DND-41 (cell line): ENCODE measurements at regions not wholly inside any gene's neighbourhood (a gene's known extent, or its start where the extent isn't known, plus 50 kb on each side); places are given as distances from the start of the nearest gene placed in this dataset.

Experiments
- ATAC-seq: fragments of 200-7000 bp; cut with Tn5 transposase; 3 replicates; pipeline ENCODE4 v1.9.1; 2021; ENCODE audit warnings: low read depth; ENCODE audit not compliant: insufficient read depth
- DNase-seq: peaks from one replicate; pipeline ENCODE4 v3.0.0-alpha.2; 2020
- H2AFZ ChIP-seq: 2 replicates; pipeline ENCODE4 v1.6.0; 2012; ENCODE audit warnings: low read depth, low read length
- H3K27ac ChIP-seq: 2 replicates; pipeline ENCODE4 v1.5.1; 2012; ENCODE audit warnings: low read length, inconsistent platforms
- H3K27me3 ChIP-seq: fragments of 200-600 bp; sonication (generic); 2 replicates; pipeline ENCODE4 v1.6.0; 2012; ENCODE audit warnings: low read length, mild to moderate bottlenecking, inconsistent platforms; ENCODE audit not compliant: insufficient read depth, poor library complexity
- H3K36me3 ChIP-seq: 2 replicates; pipeline ENCODE4 v1.5.1; 2012; ENCODE audit warnings: low read length, inconsistent platforms; ENCODE audit not compliant: insufficient read depth
- H3K4me1 ChIP-seq: 2 replicates; pipeline ENCODE4 v1.5.1; 2012; ENCODE audit warnings: mild to moderate bottlenecking, low read length; ENCODE audit not compliant: insufficient read depth
- H3K4me2 ChIP-seq: 2 replicates; pipeline ENCODE4 v1.6.0; 2012; ENCODE audit warnings: mild to moderate bottlenecking, moderate library complexity, low read length, inconsistent platforms; ENCODE audit not compliant: insufficient read depth
- H3K4me3 ChIP-seq, 2 experiments: fragments of 200-600 bp in 1 of 2; shearing (Covaris generic) in 1 of 2; 2 replicates each; pipeline ENCODE4 v1.5.1; 2012 to 2016; ENCODE audit warnings: inconsistent platforms in 2 of 2, low read length in 2 of 2, mild to moderate bottlenecking in 2 of 2, low read depth in 1 of 2, moderate library complexity in 1 of 2
- H3K79me2 ChIP-seq: 2 replicates; pipeline ENCODE4 v1.6.0; 2012; ENCODE audit warnings: low read length, inconsistent platforms; ENCODE audit not compliant: insufficient read depth
- H3K9ac ChIP-seq: 2 replicates; pipeline ENCODE4 v1.6.0; 2012; ENCODE audit warnings: low read depth, mild to moderate bottlenecking, inconsistent platforms, low read length, moderate library complexity
- H3K9me3 ChIP-seq: 2 replicates; pipeline ENCODE4 v1.5.1; 2012; ENCODE audit warnings: low read length, moderate library complexity, mild to moderate bottlenecking, inconsistent platforms; ENCODE audit not compliant: insufficient read depth, severe bottlenecking
- H4K20me1 ChIP-seq: 2 replicates; pipeline ENCODE4 v1.6.0; 2012; ENCODE audit warnings: low read length; ENCODE audit not compliant: insufficient read depth
- EZH2 ChIP-seq: IDR thresholded peaks from 3 replicates; pipeline ENCODE4 v1.6.1; 2012; ENCODE audit warnings: borderline replicate concordance, low read depth, mild to moderate bottlenecking, moderate library complexity, low read length, inconsistent platforms; ENCODE audit not compliant: severe bottlenecking
- TF ChIP-seq, protein P1 (sequence below): IDR thresholded peaks from 2 replicates; pipeline ENCODE4 v1.5.1; 2012; ENCODE audit warnings: borderline replicate concordance, low read length, moderate library complexity, mild to moderate bottlenecking; ENCODE audit not compliant: poor library complexity, severe bottlenecking; ENCODE audit errors: extremely low read depth

DNA sequence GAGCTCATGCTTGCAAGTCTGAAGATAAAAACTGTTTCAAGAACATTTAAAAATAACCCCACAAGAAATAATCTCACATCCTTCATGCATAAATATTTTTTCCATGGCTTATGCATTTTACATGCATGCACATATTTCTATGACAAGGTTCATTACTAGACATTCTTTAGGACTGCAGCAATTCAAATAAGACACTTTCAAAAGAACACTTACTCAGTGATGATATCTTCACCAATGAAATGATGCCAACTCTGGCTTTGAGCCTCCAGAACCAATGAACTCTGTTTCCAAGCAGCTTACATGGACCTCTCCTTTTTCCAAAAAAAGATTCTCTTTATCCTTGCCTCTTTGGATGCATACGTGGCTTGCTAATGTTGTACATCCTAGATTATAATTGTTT is 279.9 kb downstream of the ADAM29 start:
- TF ChIP-seq EZH2 = no peak
- TF ChIP-seq, protein P1, sequence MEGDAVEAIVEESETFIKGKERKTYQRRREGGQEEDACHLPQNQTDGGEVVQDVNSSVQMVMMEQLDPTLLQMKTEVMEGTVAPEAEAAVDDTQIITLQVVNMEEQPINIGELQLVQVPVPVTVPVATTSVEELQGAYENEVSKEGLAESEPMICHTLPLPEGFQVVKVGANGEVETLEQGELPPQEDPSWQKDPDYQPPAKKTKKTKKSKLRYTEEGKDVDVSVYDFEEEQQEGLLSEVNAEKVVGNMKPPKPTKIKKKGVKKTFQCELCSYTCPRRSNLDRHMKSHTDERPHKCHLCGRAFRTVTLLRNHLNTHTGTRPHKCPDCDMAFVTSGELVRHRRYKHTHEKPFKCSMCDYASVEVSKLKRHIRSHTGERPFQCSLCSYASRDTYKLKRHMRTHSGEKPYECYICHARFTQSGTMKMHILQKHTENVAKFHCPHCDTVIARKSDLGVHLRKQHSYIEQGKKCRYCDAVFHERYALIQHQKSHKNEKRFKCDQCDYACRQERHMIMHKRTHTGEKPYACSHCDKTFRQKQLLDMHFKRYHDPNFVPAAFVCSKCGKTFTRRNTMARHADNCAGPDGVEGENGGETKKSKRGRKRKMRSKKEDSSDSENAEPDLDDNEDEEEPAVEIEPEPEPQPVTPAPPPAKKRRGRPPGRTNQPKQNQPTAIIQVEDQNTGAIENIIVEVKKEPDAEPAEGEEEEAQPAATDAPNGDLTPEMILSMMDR = no peak
- ATAC-seq = no peak

DNA sequence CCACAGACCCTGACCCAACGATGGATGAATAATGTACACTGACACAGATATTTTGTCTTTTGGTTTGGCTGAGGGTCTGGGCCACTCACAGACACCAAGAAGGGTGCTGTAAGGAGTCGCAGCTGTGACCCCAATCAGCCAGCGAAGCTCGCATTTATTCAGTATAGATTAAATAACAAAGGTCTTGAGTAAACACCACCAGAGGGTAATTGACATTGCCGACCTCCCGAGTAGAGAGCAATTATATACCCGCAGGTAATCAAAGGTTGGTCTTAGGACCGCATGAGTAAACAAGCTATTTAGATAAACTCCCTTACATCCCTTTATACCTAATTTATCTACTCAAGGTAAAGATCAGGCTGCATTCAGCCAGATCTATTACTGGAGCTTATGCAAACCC is 297.1 kb downstream of the ADAM29 start:
- Histone ChIP-seq H2AFZ (no peak overlapping the region), H3K9ac (no peak overlapping the region), H3K4me1 (no peaks in the 10 kb centered on the region), H3K27ac (no peak overlapping the region), H3K36me3 (no peaks in the 10 kb centered on the region), H3K4me3 (no peak overlapping the region), H3K27me3 (no peaks in the 10 kb centered on the region), H3K79me2 (no peaks in the 10 kb centered on the region), H4K20me1 (no peaks in the 10 kb centered on the region), H3K4me2 (no peak overlapping the region), H3K9me3 (peaks cover 25% of the 10 kb centered on the region)
- no peak for DNase-seq
- ATAC-seq = no peak
- TF ChIP-seq EZH2 = no peak
- TF ChIP-seq, protein P1 = no peak

More for the DNA sequence above, 279.9 kb downstream of the ADAM29 start:
- no peak overlapping the region for H3K27ac ChIP-seq
- H3K4me1 ChIP-seq = no peaks in the 10 kb centered on the region
- no peak for DNase-seq
- H3K9me3 ChIP-seq = no peaks in the 10 kb centered on the region
- H3K79me2 ChIP-seq = no peaks in the 10 kb centered on the region
- no peaks in the 10 kb centered on the region for H4K20me1 ChIP-seq
- H3K9ac ChIP-seq = no peak overlapping the region
- no peak overlapping the region for H3K4me3 ChIP-seq
- H3K27me3 ChIP-seq = no peaks in the 10 kb centered on the region
- no peak overlapping the region for H3K4me2 ChIP-seq
- no peaks in the 10 kb centered on the region for H3K36me3 ChIP-seq
- H2AFZ ChIP-seq = no peak overlapping the region

DNA sequence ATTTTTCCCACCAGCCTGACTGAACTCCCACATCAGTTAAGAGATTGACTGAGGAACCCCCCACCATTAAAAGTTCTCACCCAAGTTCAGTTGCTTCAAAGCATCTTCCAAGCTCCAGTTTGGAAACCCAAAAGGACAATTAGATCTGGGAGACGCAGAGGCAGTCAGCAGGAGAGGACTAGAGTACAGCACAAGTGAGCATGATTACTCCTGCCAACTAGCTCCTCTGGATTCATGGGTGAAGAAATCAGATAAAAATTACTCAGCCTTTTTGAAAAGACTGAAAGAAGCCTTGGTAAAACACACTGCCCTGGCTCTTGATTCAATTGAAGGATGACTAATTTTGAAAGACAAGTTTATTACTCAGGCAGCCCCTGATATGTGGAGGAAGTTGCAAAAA is 297.5 kb downstream of the ADAM29 start:
- no peaks in the 10 kb centered on the region for H4K20me1 ChIP-seq
- H3K4me3 ChIP-seq = no peak overlapping the region
- ATAC-seq = no peak
- H3K4me2 ChIP-seq = no peak overlapping the region
- peaks cover 25% of the 10 kb centered on the region for H3K9me3 ChIP-seq
- no peaks in the 10 kb centered on the region for H3K27me3 ChIP-seq
- no peak for DNase-seq
- no peak for TF ChIP-seq EZH2
- TF ChIP-seq, protein P1 = no peak
- H3K9ac ChIP-seq = no peak overlapping the region
- H3K4me1 ChIP-seq = no peaks in the 10 kb centered on the region
- H2AFZ ChIP-seq = no peak overlapping the region
- no peaks in the 10 kb centered on the region for H3K79me2 ChIP-seq
- no peak overlapping the region for H3K27ac ChIP-seq
- no peaks in the 10 kb centered on the region for H3K36me3 ChIP-seq

DNA sequence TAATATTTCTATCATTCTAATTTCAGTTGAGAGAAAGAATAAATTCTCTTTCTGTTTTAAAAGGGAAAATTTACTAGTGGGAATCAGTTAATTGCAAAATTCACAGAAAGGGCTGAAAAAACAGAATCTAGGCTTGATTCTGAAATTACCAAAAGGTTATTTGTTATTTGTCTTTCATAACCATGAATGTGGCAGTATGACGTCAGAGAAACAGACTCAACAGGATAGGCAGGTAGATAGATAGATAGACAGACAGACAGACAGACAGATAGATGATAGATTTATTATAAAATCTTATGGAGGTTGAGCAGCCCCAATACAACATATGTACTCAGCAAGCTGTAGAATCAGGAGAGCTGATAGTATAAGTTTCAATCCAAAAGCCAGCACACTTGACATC is 311.0 kb downstream of the ADAM29 start:
- ATAC-seq (no peak), DNase-seq (no peak)
- H3K36me3 ChIP-seq = no peaks in the 10 kb centered on the region
- no peak overlapping the region for H3K4me3 ChIP-seq
- no peaks in the 10 kb centered on the region for H3K79me2 ChIP-seq
- no peaks in the 10 kb centered on the region for H4K20me1 ChIP-seq
- H2AFZ ChIP-seq = no peak overlapping the region
- H3K9ac ChIP-seq = no peak overlapping the region
- TF ChIP-seq, protein P1 = no peak
- no peak for TF ChIP-seq EZH2
- H3K27me3 ChIP-seq = no peaks in the 10 kb centered on the region
- no peaks in the 10 kb centered on the region for H3K4me1 ChIP-seq
- no peak overlapping the region for H3K4me2 ChIP-seq
- no peak overlapping the region for H3K27ac ChIP-seq
- H3K9me3 ChIP-seq = no peaks in the 10 kb centered on the region
